GM12872 (cell line): ENCODE measurements at regions not wholly inside any gene's neighbourhood (a gene's known extent, or its start where the extent isn't known, plus 50 kb on each side); places are given as distances from the start of the nearest gene placed in this dataset.

Experiments used
- CTCF ChIP-seq: IDR thresholded peaks from 3 replicates; pipeline ENCODE4 v1.5.1; 2011; ENCODE audit warnings: low read depth, mild to moderate bottlenecking, low read length, moderate library complexity; ENCODE audit not compliant: insufficient read depth

- TF ChIP-seq CTCF: no peak
Observed at GRCh38 chr5:4875942-4876341, 264.2 kb upstream of the ADAMTS16 start.

GRCh38 chr5:4876804-4877203, 263.3 kb upstream of the ADAMTS16 start:
- no peak for TF ChIP-seq CTCF

DNA sequence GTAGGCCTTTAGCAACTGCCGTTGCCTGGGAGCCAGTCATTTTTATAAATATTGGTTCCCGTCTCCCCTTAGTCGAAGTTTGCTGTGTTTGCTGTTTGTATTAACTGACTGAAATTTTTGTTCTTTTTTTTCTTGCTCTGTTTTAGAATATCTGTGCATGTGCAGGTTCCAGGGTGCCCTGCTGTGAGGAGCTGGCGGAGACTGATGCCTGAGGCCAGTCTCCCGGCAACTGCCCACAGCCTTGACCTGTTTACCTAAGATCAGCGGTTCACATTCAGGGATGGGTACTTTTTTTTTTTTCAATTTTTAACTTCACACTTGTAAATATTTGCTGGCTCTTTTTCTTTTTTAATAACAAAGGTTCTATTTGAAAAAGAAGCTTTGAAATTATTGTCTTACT, 262.6 kb upstream of the ADAMTS16 start:
- TF ChIP-seq CTCF: no peak

GRCh38 chr5:4879075-4879474, 261.1 kb upstream of the ADAMTS16 start:
- TF ChIP-seq CTCF: no peak

- TF ChIP-seq CTCF: peak; percentile 97
Observed at GRCh38 chr5:4879693-4880303, 260.3 kb upstream of the ADAMTS16 start.

DNA sequence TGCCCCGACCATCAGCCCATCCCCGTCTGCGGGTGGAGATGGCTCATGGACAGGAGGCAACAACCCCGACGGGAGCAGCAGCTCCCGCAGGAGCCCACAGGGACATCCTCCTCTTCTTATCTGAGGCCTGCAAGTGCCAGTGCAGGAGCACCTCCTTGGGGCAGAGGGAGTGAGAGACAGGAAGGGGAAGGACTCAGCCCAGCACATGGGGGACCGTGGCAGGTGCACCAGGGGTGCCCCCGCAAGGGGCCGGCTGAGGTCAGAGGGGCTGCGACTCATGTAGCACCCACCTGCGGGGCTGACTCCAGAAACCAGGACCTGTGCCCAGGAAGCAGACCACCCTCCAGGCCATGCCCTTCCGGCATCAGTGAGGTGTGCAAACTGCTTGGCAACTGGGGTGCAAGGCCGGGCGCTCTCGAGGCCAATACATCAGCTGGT, 259.8 kb upstream of the ADAMTS16 start:
- no peak for TF ChIP-seq CTCF

- no peak for TF ChIP-seq CTCF
Observed at GRCh38 chr5:4881366-4882002, 258.6 kb upstream of the ADAMTS16 start.
